ENCODE measurements at regions not wholly inside any gene's neighbourhood (a gene's known extent, or its start where the extent isn't known, plus 50 kb on each side); places are given as distances from the start of the nearest gene placed in this dataset.
"Not testable (repeated sequence)": the region's sequence is repeated elsewhere in the genome, so short reads cannot be mapped to it uniquely, and the experiment has no call there.

DNA sequence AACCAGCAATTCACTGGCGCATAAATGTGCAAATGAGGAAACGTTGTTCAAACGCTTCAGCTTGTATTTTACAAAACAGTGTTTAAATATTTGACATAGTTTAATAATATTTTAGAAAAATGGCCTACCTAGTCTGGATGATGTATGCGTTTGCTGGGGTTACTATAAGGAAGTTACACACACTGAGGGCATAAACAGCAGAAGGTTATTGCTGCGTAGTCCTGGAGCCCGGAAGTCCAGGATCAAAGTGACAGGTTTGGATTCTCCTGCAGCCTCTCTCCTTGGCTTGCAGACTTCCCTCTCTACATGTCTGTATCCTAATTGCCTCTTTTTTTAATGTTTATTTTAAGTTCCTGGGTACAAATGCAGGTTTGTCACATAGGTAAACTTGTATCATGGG lies 106.0 kb upstream of the PABPC3 start:
- TF ChIP-seq, protein P1, sequence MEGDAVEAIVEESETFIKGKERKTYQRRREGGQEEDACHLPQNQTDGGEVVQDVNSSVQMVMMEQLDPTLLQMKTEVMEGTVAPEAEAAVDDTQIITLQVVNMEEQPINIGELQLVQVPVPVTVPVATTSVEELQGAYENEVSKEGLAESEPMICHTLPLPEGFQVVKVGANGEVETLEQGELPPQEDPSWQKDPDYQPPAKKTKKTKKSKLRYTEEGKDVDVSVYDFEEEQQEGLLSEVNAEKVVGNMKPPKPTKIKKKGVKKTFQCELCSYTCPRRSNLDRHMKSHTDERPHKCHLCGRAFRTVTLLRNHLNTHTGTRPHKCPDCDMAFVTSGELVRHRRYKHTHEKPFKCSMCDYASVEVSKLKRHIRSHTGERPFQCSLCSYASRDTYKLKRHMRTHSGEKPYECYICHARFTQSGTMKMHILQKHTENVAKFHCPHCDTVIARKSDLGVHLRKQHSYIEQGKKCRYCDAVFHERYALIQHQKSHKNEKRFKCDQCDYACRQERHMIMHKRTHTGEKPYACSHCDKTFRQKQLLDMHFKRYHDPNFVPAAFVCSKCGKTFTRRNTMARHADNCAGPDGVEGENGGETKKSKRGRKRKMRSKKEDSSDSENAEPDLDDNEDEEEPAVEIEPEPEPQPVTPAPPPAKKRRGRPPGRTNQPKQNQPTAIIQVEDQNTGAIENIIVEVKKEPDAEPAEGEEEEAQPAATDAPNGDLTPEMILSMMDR (IDR thresholded peaks at IDR 0.05) = not testable (repeated sequence)
- not testable (repeated sequence) for TF ChIP-seq POLR2A, EP300 (IDR thresholded peaks at IDR 0.05)

Measured in ovary (tissue), 3 donors.